Testis (tissue), 2 donors: ENCODE measurements at regions not wholly inside any gene's neighbourhood (a gene's known extent, or its start where the extent isn't known, plus 50 kb on each side); places are given as distances from the start of the nearest gene placed in this dataset.

Source experiments
- DNase-seq: peaks from one replicate; pipeline ENCODE4 v3.0.0-alpha.2; 2019
- H3K27ac ChIP-seq, 2 donors: fragments of 200-600 bp; sonication (generic); one replicate each; pipeline ENCODE4 v1.5.1; 2019
- H3K27me3 ChIP-seq: fragments of 200-600 bp; sonication (generic); one replicate; pipeline ENCODE4 v1.5.1; 2019
- H3K36me3 ChIP-seq: fragments of 200-600 bp; sonication (generic); one replicate; pipeline ENCODE4 v1.5.1; 2017; ENCODE audit warnings: low read depth; ENCODE audit errors: missing control alignments
- H3K4me1 ChIP-seq: fragments of 200-600 bp; sonication (generic); one replicate; pipeline ENCODE4 v1.5.1; 2019
- H3K4me3 ChIP-seq, 2 donors: fragments of 200-600 bp; sonication (generic); one replicate each; pipeline ENCODE4 v1.5.1; 2017 to 2019
- H3K9me3 ChIP-seq: fragments of 200-600 bp; sonication (generic); one replicate; pipeline ENCODE4 v1.5.1; 2017
- CTCF ChIP-seq, 3 experiments: fragments of 450-650 bp in 2 of 3; fragments of 200-600 bp in 1 of 3; sonication (generic) in 1 of 3; IDR thresholded peaks; one replicate each; pipeline ENCODE4 v1.5.1; 2016 to 2019; ENCODE audit warnings: antibody characterized with exemption in 3 of 3, mild to moderate bottlenecking in 2 of 3, moderate library complexity in 1 of 3
- POLR2A ChIP-seq: fragments of 450-650 bp; IDR thresholded peaks from one replicate; pipeline ENCODE4 v1.6.1; 2017; ENCODE audit warnings: antibody characterized with exemption, mild to moderate bottlenecking, moderate library complexity
- WGBS, 2 donors: methylation state at CpG; one replicate each; pipeline ENCODE4 v1.1.5; 2018; 5-methylcytosine and 5-hydroxymethylcytosine counted together
- intact Hi-C: fragments of 100-400 bp; cut with DNase I; formaldehyde crosslinking; loops from one replicate; pipeline ENCODE4 v1.15.1; 2023; ENCODE audit warnings: low total_unique reads

DNA sequence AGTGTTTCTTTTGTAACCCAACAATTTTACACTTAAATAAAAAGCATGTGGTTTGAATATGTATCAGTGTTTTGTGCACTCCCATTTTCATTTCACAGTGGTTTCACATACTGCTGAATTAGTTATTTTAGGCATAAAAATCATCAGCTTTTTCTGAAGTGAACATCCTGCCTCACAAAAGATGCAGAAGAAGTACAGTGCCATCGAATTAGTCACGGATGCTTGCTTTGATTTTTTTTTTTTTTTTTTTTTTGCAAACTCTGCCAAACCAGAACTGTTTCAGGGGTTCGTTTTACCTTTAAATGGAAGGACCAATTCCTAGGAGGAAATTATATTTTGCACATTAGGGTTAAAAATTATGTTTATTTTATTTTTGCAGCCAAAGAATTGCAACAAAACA is 158.6 kb downstream of the RPS12 start:
- TF ChIP-seq POLR2A (no peak), CTCF (IDR thresholded peaks at IDR 0.05) (no peak)
- H3K27ac ChIP-seq, result no peak overlapping the region
- intact Hi-C loops, result no loop called here
- H3K36me3 ChIP-seq, result no peaks in the 10 kb centered on the region
- H3K4me3 ChIP-seq, result no peak overlapping the region
- no peaks in the 10 kb centered on the region for H3K27me3 ChIP-seq
- no peak for DNase-seq
- H3K9me3 ChIP-seq, result no peaks in the 10 kb centered on the region
- H3K4me1 ChIP-seq, result no peaks in the 10 kb centered on the region
- 37 to 51% methylated on average over 3 of the region's 3 CpGs for WGBS, 2 donors

- DNase-seq, result no peak
- H3K27ac ChIP-seq, result no peak overlapping the region
- H3K9me3 ChIP-seq, result no peaks in the 10 kb centered on the region
- intact Hi-C loops, result no loop called here
- 31 to 38% methylated on average over 3 of the region's 3 CpGs for WGBS, 2 donors
- TF ChIP-seq CTCF (IDR thresholded peaks at IDR 0.05), result no peak
- TF ChIP-seq POLR2A, result no peak
- H3K4me1 ChIP-seq, result no peaks in the 10 kb centered on the region
- H3K27me3 ChIP-seq, result no peaks in the 10 kb centered on the region
- H3K4me3 ChIP-seq, result no peak overlapping the region
- no peaks in the 10 kb centered on the region for H3K36me3 ChIP-seq
Observed at GRCh38 chr6:132973514-132973993, 159.2 kb downstream of the RPS12 start.

DNA sequence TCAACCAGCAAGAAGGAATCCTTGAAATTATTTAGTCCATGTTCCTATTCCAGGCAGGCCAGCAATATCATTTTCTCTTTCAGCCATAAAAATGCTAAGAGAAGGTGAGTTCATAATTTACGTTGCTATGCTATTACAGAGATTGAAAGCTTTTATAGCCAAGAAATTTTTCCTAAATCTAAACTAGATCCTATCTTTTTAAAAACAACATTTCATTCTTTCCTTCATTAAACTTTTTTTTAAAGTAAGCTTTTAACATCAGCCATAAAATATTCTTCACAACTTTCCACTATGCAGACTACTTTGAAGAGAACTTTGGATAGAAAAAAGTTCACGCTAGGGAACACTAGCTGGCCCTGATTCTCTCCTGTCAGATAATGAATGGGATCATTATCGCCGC is 159.8 kb downstream of the RPS12 start:
- 72 to 87% methylated on average over 4 of the region's 4 CpGs for WGBS, 2 donors
- no peak overlapping the region for H3K27ac ChIP-seq
- H3K4me1 ChIP-seq, result no peaks in the 10 kb centered on the region
- TF ChIP-seq CTCF (IDR thresholded peaks at IDR 0.05), result no peak
- TF ChIP-seq POLR2A, result no peak
- no peak for DNase-seq
- H3K36me3 ChIP-seq, result no peaks in the 10 kb centered on the region
- intact Hi-C loops, result no loop called here
- H3K4me3 ChIP-seq, result no peak overlapping the region
- no peaks in the 10 kb centered on the region for H3K9me3 ChIP-seq
- no peaks in the 10 kb centered on the region for H3K27me3 ChIP-seq

GRCh38 chr6:132977413-132977812 is 163.0 kb downstream of the RPS12 start:
- Histone ChIP-seq H3K4me1 (no peaks in the 10 kb centered on the region), H3K27me3 (no peaks in the 10 kb centered on the region), H3K27ac (no peak overlapping the region), H3K9me3 (no peaks in the 10 kb centered on the region), H3K36me3 (no peaks in the 10 kb centered on the region), H3K4me3 (no peak overlapping the region)
- intact Hi-C loops, result no loop called here
- TF ChIP-seq POLR2A (no peak), CTCF (IDR thresholded peaks at IDR 0.05) (no peak)
- no peak for DNase-seq

DNA sequence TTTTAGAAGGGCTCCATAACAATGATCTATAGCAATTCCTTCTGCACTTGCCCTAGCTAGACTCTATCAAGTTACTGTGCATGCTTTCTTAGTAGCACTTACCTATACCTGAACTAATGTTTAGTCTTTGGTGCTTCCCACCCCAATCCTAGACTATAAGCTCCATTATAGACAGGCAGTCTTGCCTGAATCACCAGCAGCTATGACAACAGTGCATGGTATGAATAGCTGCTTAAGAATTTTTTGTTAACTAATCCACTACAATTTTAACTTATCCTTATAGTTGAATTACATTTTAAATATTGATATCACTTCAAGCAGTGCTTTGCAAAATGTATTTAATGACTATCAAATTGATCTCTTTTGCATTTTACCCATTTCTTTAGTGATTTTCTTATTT is 164.3 kb downstream of the RPS12 start:
- TF ChIP-seq CTCF (IDR thresholded peaks at IDR 0.05), result no peak
- no peak for TF ChIP-seq POLR2A
- intact Hi-C loops, result no loop called here
- H3K9me3 ChIP-seq, result no peaks in the 10 kb centered on the region
- DNase-seq, result no peak
- no peaks in the 10 kb centered on the region for H3K27me3 ChIP-seq
- no peaks in the 10 kb centered on the region for H3K4me1 ChIP-seq
- no peaks in the 10 kb centered on the region for H3K36me3 ChIP-seq
- H3K4me3 ChIP-seq, result no peak overlapping the region
- no peak overlapping the region for H3K27ac ChIP-seq
